Heart left ventricle (tissue), 16 donors: ENCODE measurements at regions not wholly inside any gene's neighbourhood (a gene's known extent, or its start where the extent isn't known, plus 50 kb on each side); places are given as distances from the start of the nearest gene placed in this dataset.
A peak's percentile ranks its signal among the peaks of the same experiment; 100 is the strongest.

Experiments used
- ATAC-seq, 4 donors: fragments of 200-7000 bp; cut with Tn5 transposase; one replicate each; pipeline ENCODE4 v1.9.1; 2020 to 2022; ENCODE audit warnings: moderate library complexity in 4 of 4, mild to moderate bottlenecking in 3 of 4, moderate number of reproducible peaks in 1 of 4
- DNase-seq, 5 donors: peaks; one replicate each; pipeline ENCODE4 v3.0.0-alpha.2; 2020
- H3K27ac ChIP-seq, 12 donors: fragments of 200-600 bp; sonication (generic) in 4 of 12; one replicate each; pipeline versions ENCODE4 v1.5.0 to v1.8.0; 2016 to 2022; ENCODE audit warnings: mild to moderate bottlenecking in 2 of 12
- H3K27me3 ChIP-seq, 9 donors: fragments of 200-600 bp; sonication (generic) in 2 of 9; one replicate each; pipeline versions ENCODE4 v1.5.1 to v1.8.0; 2016 to 2022; ENCODE audit warnings: mild to moderate bottlenecking in 3 of 9
- H3K36me3 ChIP-seq, 9 donors: fragments of 200-600 bp; sonication (generic) in 2 of 9; one replicate each; pipeline versions ENCODE4 v1.5.0 to v1.8.0; 2018 to 2022; ENCODE audit warnings: mild to moderate bottlenecking in 2 of 9
- H3K4me1 ChIP-seq, 12 donors: fragments of 200-600 bp; sonication (generic) in 4 of 12; one replicate each; pipeline versions ENCODE4 v1.5.0 to v1.8.0; 2016 to 2022; ENCODE audit warnings: mild to moderate bottlenecking in 3 of 12
- H3K4me3 ChIP-seq, 12 donors: fragments of 200-600 bp; sonication (generic) in 4 of 12; one replicate each; pipeline versions ENCODE4 v1.5.0 to v1.8.0; 2017 to 2022; ENCODE audit warnings: mild to moderate bottlenecking in 9 of 12, moderate library complexity in 4 of 12
- H3K9me3 ChIP-seq, 12 donors: fragments of 200-600 bp; sonication (generic) in 4 of 12; one replicate each; pipeline versions ENCODE4 v1.5.0 to v1.8.0; 2016 to 2022; ENCODE audit warnings: mild to moderate bottlenecking in 1 of 12
- CTCF ChIP-seq, 12 donors: fragments of 200-600 bp; sonication (generic) in 4 of 12; IDR thresholded peaks; one replicate each; pipeline versions ENCODE4 v1.5.0 to v1.8.0; 2018 to 2022; ENCODE audit warnings: antibody characterized with exemption in 12 of 12, mild to moderate bottlenecking in 5 of 12
- POLR2A ChIP-seq, 2 donors: fragments of 450-650 bp; IDR thresholded peaks; one replicate each; pipeline ENCODE4 v1.6.1; 2017; ENCODE audit warnings: antibody characterized with exemption in 2 of 2, mild to moderate bottlenecking in 2 of 2, moderate library complexity in 2 of 2
- WGBS, 4 donors: extraction: QIAGEN DNeasy Blood & Tissue Kit in 2 of 4; methylation state at CpG; one replicate each; pipeline versions ENCODE4 v1.1.5 to v1.1.7; 2013 to 2018; 5-methylcytosine and 5-hydroxymethylcytosine counted together
- intact Hi-C, 10 donors: fragments of 100-400 bp; cut with DNase I; formaldehyde crosslinking; loops; one replicate each; pipeline versions ENCODE4 v1.11.1 to v1.14.2; 2022
- donor health status: ischemic (EF 13 %, LVEDD 7.1; RV severe dilation, severe dysfunction).
- donor health status: healthy with polysubstance abuse.
- donor health status: DM: no; HTN: yes; CAD: no.
- donor health status: DM: no; HTN: no; CAD: no.
- donor health status: ischemic (EF 25% LVEDD 6.9; RV normal size, moderate dysfunction).
- donor health status: ischemic (EF 25% LVEDD 5.7; RV mildly dilated, moderate dysfunction).
- donor health status: healthy.
- donor health status: DM: yes; HTN: yes; CAD: no.
- donor health status: ischemic (EF 35%, LVEDD 5.7; RV mildly dilated, moderate dysfunction).
- donor health status: nonischemic (EF 11% LVEDD 7.7; RV severe dilation, severe dysfunction).
- donor health status: DM: yes; HTN: yes; CAD: no.
- donor health status: PGD.
- donor health status: ischemic (EF 29% LVEDD 5.4; RV normal size, mild dysfunction).
- donor health status: nonischemic (EF 23%, LVEDD 6.1; RV moderate dilation, normal function).

GRCh38 chr13:44189085-44189484 lies 184.5 kb upstream of the SERP2 start:
- H3K9me3 ChIP-seq, result no peaks in the 10 kb centered on the region
- no peaks in the 10 kb centered on the region for H3K36me3 ChIP-seq
- no peaks in the 10 kb centered on the region for H3K27me3 ChIP-seq
- H3K27ac ChIP-seq, result no peak overlapping the region
- no peak overlapping the region for H3K4me3 ChIP-seq
- TF ChIP-seq CTCF (IDR thresholded peaks at IDR 0.05), result no peak
- TF ChIP-seq POLR2A (IDR thresholded peaks at IDR 0.05), result no peak
- WGBS, 4 donors, result 85 to 96% (median 91%) methylated on average over 1 of the region's 1 CpG
- intact Hi-C loops, result loop anchor here in 2 of 10 donors (5.0 to 10.0 kb wide), 2 partner anchors 137 to 284 kb away; no protein-coding TSS in a partner anchor
- DNase-seq (no peak), ATAC-seq (no peak)
- peaks cover 0 to 7% (median 0%) of the 10 kb centered on the region in 12 donors for H3K4me1 ChIP-seq

GRCh38 chr13:44191103-44191502 lies 182.5 kb upstream of the SERP2 start:
- Histone ChIP-seq H3K27me3 (no peaks in the 10 kb centered on the region), H3K9me3 (no peaks in the 10 kb centered on the region), H3K4me3 (peak overlapping the region in 5 of 12 donors; percentile 9 to 28 (median 10)), H3K36me3 (no peaks in the 10 kb centered on the region), H3K4me1 (peaks cover 0 to 7% (median 0%) of the 10 kb centered on the region in 12 donors), H3K27ac (peak overlapping the region in 3 of 12 donors; percentile 32 to 62 (median 62))
- TF ChIP-seq POLR2A (IDR thresholded peaks at IDR 0.05) (no peak), CTCF (IDR thresholded peaks at IDR 0.05) (no peak)
- intact Hi-C loops, result loop anchor here in 9 of 10 donors (1.0 to 10.0 kb wide), 14 partner anchors 41 to 286 kb away; partner anchors contain the start of gene SERP2 (in 1 of the 9)
- ATAC-seq (peak in 2 of 4 donors; percentile 8 to 23), DNase-seq (no peak)

- 48 to 65% (median 57%) methylated on average over 15 of the region's 15 CpGs for WGBS, 4 donors
- ATAC-seq (peak; percentile 89 to 94 (median 94)), DNase-seq (peak in 4 of 5 donors; percentile 38 to 62 (median 58))
- intact Hi-C loops, result loop anchor here in 9 of 10 donors (1.0 to 10.0 kb wide), 15 partner anchors 41 to 287 kb away; partner anchors contain the start of gene SERP2 (in 1 of the 9)
- peak overlapping the region in 7 of 12 donors; percentile 13 to 62 (median 32) for H3K27ac ChIP-seq
- TF ChIP-seq CTCF (IDR thresholded peaks at IDR 0.05) (peak; percentile 57 to 85 (median 75)), POLR2A (IDR thresholded peaks at IDR 0.05) (no peak)
- no peaks in the 10 kb centered on the region for H3K36me3 ChIP-seq
- no peaks in the 10 kb centered on the region for H3K27me3 ChIP-seq
- H3K9me3 ChIP-seq, result no peaks in the 10 kb centered on the region
- H3K4me1 ChIP-seq, result peaks cover 0 to 7% (median 0%) of the 10 kb centered on the region in 12 donors
- H3K4me3 ChIP-seq, result peak overlapping the region in 5 of 12 donors; percentile 9 to 28 (median 10)
Observed at GRCh38 chr13:44191504-44192171, 182.0 kb upstream of the SERP2 start.

- intact Hi-C loops, result loop anchor here in 9 of 10 donors (2.0 to 10.0 kb wide), 10 partner anchors 39 to 289 kb away; partner anchors contain the start of gene SERP2 (in 1 of the 9)
- no peaks in the 10 kb centered on the region for H3K27me3 ChIP-seq
- TF ChIP-seq POLR2A (IDR thresholded peaks at IDR 0.05), result no peak
- no peak for TF ChIP-seq CTCF (IDR thresholded peaks at IDR 0.05)
- DNase-seq (no peak), ATAC-seq (no peak)
- H3K9me3 ChIP-seq, result no peaks in the 10 kb centered on the region
- H3K4me3 ChIP-seq, result no peak overlapping the region
- no peaks in the 10 kb centered on the region for H3K36me3 ChIP-seq
- 72 to 90% (median 80%) methylated on average over 3 of the region's 3 CpGs for WGBS, 4 donors
- peaks cover 0 to 13% (median 4%) of the 10 kb centered on the region in 12 donors for H3K4me1 ChIP-seq
- no peak overlapping the region for H3K27ac ChIP-seq
Observed at GRCh38 chr13:44193731-44194130, 179.9 kb upstream of the SERP2 start.
